Activated T-helper 2 cell treated with anti-CD3 and anti-CD28 coated beads, Interferon-gamma antibody, Interleukin-2, Interleukin-4, amounts not matched to agents 10 μg/mL and 5 μg/mL and 100 μg/mL, durations not matched to agents 14 hours and 24 hours and 36 hours (primary cell): ENCODE measurements at regions not wholly inside any gene's neighbourhood (a gene's known extent, or its start where the extent isn't known, plus 50 kb on each side); places are given as distances from the start of the nearest gene placed in this dataset.

ENCODE experiments used
- DNase-seq: peaks from one replicate; pipeline ENCODE4 v3.0.0; 2021; ENCODE audit warnings: low spot score
- H3K27ac Mint-ChIP-seq: one replicate; pipeline ENCODE4 v1.8.0; 2021; ENCODE audit warnings: mixed read lengths
- H3K27me3 Mint-ChIP-seq: one replicate; pipeline ENCODE4 v1.8.0; 2021; ENCODE audit warnings: low read depth, mixed read lengths
- H3K36me3 Mint-ChIP-seq: one replicate; pipeline ENCODE4 v1.8.0; 2021; ENCODE audit warnings: low read depth, mixed read lengths
- H3K4me1 Mint-ChIP-seq: one replicate; pipeline ENCODE4 v1.8.0; 2021; ENCODE audit warnings: low read depth, mixed read lengths
- H3K4me3 Mint-ChIP-seq: one replicate; pipeline ENCODE4 v1.8.0; 2021; ENCODE audit warnings: low read depth, mild to moderate bottlenecking, moderate library complexity, mixed read lengths
- H3K9me3 Mint-ChIP-seq: one replicate; pipeline ENCODE4 v1.8.0; 2021; ENCODE audit warnings: mixed read lengths
- intact Hi-C: fragments of 100-400 bp; cut with micrococcal nuclease; formaldehyde crosslinking; loops from one replicate; pipeline ENCODE4 v1.15.1; 2023

DNA sequence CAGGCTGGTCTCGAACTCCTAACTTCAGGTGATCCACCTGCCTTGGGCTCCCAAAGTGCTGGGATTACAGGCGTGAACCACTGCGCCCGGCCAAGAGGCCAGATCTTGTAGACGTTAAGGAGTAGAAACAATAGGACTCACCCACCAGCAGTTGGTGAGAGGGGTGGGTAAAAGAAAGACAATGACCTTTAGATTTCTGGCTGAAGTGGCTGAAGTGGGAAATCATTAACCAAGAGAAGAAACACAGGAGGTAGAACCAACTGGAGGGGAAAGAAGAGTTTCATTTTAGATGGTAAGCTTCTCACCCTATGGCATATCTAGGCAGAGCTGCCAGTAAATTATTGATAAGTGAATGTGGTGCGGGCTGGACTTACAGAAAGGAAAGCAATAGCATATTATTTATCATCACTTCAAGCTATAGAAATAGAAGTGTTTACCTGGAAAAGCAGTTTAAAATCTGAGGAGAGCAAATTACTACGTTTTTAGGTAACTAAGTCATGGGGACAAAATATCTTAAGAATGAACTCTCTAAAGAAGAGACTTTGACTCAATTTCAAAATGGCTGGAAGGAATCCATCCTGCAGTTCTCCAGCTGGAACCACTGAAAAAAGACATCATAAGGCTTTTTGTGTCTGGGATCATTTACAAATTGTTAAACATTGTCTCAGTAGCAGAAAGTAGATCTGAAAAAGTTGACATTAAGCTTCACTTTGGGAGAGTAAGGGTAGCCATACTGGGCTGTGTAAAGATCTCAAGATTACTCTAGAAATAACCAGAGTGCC lies 109.6 kb downstream of the ALDH8A1 start:
- DNase-seq, result no peak
- Mint-ChIP-seq H3K4me1 (no peaks in the 10 kb centered on the region), H3K27ac (no peak overlapping the region), H3K27me3 (peaks cover 19% of the 10 kb centered on the region), H3K36me3 (no peaks in the 10 kb centered on the region), H3K9me3 (no peaks in the 10 kb centered on the region), H3K4me3 (no peak overlapping the region)
- intact Hi-C loops, result no loop called here

DNA sequence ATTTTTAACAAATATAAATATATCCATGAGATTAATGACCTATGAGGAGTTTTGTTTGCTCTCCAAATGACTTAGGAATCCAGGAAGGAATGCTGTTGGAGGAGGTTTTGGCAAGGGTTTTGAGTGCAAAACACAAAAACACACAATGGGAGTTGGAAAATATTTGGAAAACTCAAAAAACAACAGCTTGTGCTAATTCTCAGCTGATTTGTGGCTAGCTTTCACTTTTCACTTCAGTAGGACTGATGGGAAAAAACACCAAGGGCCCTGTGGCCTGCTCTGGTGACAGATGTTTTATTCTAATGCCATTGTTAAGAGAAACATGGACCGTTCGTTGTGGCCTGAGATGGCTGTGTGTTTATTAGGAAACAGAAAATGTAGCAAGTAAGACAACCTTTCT lies 113.9 kb downstream of the ALDH8A1 start:
- H3K27ac Mint-ChIP-seq, result no peak overlapping the region
- intact Hi-C loops, result no loop called here
- H3K9me3 Mint-ChIP-seq, result no peaks in the 10 kb centered on the region
- no peak for DNase-seq
- no peak overlapping the region for H3K4me3 Mint-ChIP-seq
- H3K4me1 Mint-ChIP-seq, result no peaks in the 10 kb centered on the region
- peaks cover 14% of the 10 kb centered on the region for H3K27me3 Mint-ChIP-seq
- no peaks in the 10 kb centered on the region for H3K36me3 Mint-ChIP-seq

DNA sequence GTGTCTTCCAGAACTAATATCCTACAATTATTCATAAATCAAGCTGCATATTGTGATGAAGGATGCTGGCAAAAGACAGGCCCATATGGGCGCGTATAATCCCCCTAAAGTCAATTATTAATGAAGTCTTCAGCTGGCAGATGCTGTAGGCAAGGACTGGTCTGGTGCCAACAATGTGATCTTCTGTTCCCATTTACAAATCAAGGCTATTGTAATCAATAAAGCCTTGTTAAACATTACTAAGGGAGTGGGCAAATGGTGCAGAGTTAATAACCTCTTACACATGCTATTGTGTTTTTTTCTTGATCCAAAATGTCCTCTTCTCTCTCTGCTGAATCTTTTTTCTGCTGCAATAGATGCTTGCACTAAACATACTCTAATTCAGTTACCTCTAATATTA lies 119.0 kb downstream of the ALDH8A1 start:
- H3K4me1 Mint-ChIP-seq, result no peaks in the 10 kb centered on the region
- no peaks in the 10 kb centered on the region for H3K27me3 Mint-ChIP-seq
- no peaks in the 10 kb centered on the region for H3K36me3 Mint-ChIP-seq
- no peaks in the 10 kb centered on the region for H3K9me3 Mint-ChIP-seq
- no peak for DNase-seq
- H3K27ac Mint-ChIP-seq, result no peak overlapping the region
- no peak overlapping the region for H3K4me3 Mint-ChIP-seq
- intact Hi-C loops, result no loop called here

DNA sequence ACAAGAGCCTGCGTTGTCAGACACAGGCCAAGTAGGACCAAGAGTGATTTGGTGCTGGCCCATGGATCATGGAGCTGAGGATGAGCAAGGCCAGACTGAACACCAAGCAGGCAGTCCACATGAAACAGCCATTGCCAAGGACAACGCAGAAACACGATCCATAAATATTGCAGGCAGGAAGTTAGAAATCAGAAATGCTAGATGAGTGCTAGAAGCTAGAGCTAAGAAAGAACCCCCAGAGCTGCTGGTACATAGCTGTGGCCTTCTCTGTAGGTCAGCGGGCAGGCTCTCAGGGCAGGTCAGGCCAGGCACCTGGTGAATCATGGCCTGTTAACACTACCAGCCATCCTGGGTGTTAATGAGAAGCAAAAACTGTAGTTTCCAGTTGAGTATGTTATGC lies 119.7 kb downstream of the ALDH8A1 start:
- no peaks in the 10 kb centered on the region for H3K27me3 Mint-ChIP-seq
- intact Hi-C loops, result no loop called here
- H3K4me3 Mint-ChIP-seq, result no peak overlapping the region
- H3K27ac Mint-ChIP-seq, result no peak overlapping the region
- no peaks in the 10 kb centered on the region for H3K9me3 Mint-ChIP-seq
- H3K36me3 Mint-ChIP-seq, result no peaks in the 10 kb centered on the region
- no peak for DNase-seq
- no peaks in the 10 kb centered on the region for H3K4me1 Mint-ChIP-seq

DNA sequence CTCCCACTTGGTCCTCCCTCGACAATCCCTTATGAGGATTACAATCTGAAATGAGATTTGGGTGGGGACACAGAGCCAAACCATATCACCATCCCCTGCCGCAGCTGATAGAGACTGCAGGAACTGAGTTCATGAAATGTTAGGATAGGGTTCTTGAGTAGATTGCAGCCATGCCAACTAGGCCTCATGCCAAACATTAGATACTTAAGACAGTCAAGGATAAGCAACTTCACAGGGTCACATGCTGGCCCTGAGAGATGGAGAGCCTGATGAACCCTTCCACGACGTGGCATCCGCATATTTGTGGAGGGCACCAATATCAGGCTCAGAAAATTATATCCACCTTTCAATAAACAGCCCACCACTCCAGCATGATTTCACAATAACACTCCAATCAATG lies 121.3 kb downstream of the ALDH8A1 start:
- no peaks in the 10 kb centered on the region for H3K36me3 Mint-ChIP-seq
- intact Hi-C loops, result no loop called here
- no peak overlapping the region for H3K4me3 Mint-ChIP-seq
- H3K4me1 Mint-ChIP-seq, result no peaks in the 10 kb centered on the region
- no peak overlapping the region for H3K27ac Mint-ChIP-seq
- H3K27me3 Mint-ChIP-seq, result no peaks in the 10 kb centered on the region
- DNase-seq, result no peak
- H3K9me3 Mint-ChIP-seq, result no peaks in the 10 kb centered on the region

GRCh38 chr6:134826889-134827737 lies 122.8 kb downstream of the ALDH8A1 start:
- H3K27ac Mint-ChIP-seq, result no peak overlapping the region
- no peaks in the 10 kb centered on the region for H3K27me3 Mint-ChIP-seq
- intact Hi-C loops, result no loop called here
- DNase-seq, result no peak
- no peaks in the 10 kb centered on the region for H3K9me3 Mint-ChIP-seq
- no peaks in the 10 kb centered on the region for H3K36me3 Mint-ChIP-seq
- no peak overlapping the region for H3K4me3 Mint-ChIP-seq
- H3K4me1 Mint-ChIP-seq, result no peaks in the 10 kb centered on the region

DNA sequence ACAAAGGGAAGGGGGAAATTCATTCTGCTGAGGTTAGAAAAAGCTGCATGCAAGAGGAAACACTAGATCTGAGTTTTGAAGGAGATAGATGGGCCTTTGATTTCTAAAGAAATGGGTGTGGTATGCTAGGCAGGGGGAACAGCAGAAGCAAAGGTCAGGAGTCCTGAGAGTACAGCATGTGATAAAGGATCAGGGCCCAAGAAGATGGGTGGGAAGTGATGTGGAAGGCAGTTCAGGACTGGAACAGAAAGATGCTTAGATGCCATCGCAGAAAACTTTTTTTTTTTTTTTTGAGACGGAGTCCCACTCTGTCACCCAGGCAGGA lies 126.2 kb downstream of the ALDH8A1 start:
- DNase-seq, result no peak
- Mint-ChIP-seq H3K4me1 (no peaks in the 10 kb centered on the region), H3K27ac (no peak overlapping the region), H3K4me3 (no peak overlapping the region), H3K36me3 (no peaks in the 10 kb centered on the region), H3K27me3 (no peaks in the 10 kb centered on the region), H3K9me3 (no peaks in the 10 kb centered on the region)
- intact Hi-C loops, result loop anchor here (1.0 to 5.0 kb wide), 5 partner anchors 114 to 667 kb away; no protein-coding TSS in a partner anchor

GRCh38 chr6:134822920-134823709 lies 126.8 kb downstream of the ALDH8A1 start:
- Mint-ChIP-seq H3K27me3 (no peaks in the 10 kb centered on the region), H3K9me3 (no peaks in the 10 kb centered on the region), H3K4me1 (no peaks in the 10 kb centered on the region), H3K36me3 (no peaks in the 10 kb centered on the region), H3K27ac (no peak overlapping the region), H3K4me3 (no peak overlapping the region)
- no peak for DNase-seq
- intact Hi-C loops, result loop anchor here (1.0 to 5.0 kb wide), 5 partner anchors 114 to 666 kb away; no protein-coding TSS in a partner anchor

- Mint-ChIP-seq H3K36me3 (no peaks in the 10 kb centered on the region), H3K27me3 (no peaks in the 10 kb centered on the region), H3K4me1 (no peaks in the 10 kb centered on the region), H3K9me3 (no peaks in the 10 kb centered on the region), H3K27ac (no peak overlapping the region), H3K4me3 (no peak overlapping the region)
- no peak for DNase-seq
- intact Hi-C loops, result loop anchor here (2.0 to 5.0 kb wide), 4 partner anchors 115 to 665 kb away; no protein-coding TSS in a partner anchor
Measured at GRCh38 chr6:134821928-134822864, 127.7 kb downstream of the ALDH8A1 start.

GRCh38 chr6:134821397-134821796 lies 128.5 kb downstream of the ALDH8A1 start:
- no peak for DNase-seq
- intact Hi-C loops, result loop anchor here (5.0 kb wide), 1 partner anchor 116 kb away; no protein-coding TSS in a partner anchor
- no peaks in the 10 kb centered on the region for H3K4me1 Mint-ChIP-seq
- H3K4me3 Mint-ChIP-seq, result no peak overlapping the region
- no peaks in the 10 kb centered on the region for H3K9me3 Mint-ChIP-seq
- H3K27ac Mint-ChIP-seq, result no peak overlapping the region
- H3K36me3 Mint-ChIP-seq, result no peaks in the 10 kb centered on the region
- H3K27me3 Mint-ChIP-seq, result no peaks in the 10 kb centered on the region

GRCh38 chr6:134819863-134820800 lies 129.8 kb downstream of the ALDH8A1 start:
- no peaks in the 10 kb centered on the region for H3K36me3 Mint-ChIP-seq
- intact Hi-C loops, result loop anchor here (5.0 kb wide), 1 partner anchor 117 kb away; no protein-coding TSS in a partner anchor
- no peaks in the 10 kb centered on the region for H3K4me1 Mint-ChIP-seq
- no peak for DNase-seq
- H3K27ac Mint-ChIP-seq, result no peak overlapping the region
- no peaks in the 10 kb centered on the region for H3K27me3 Mint-ChIP-seq
- no peaks in the 10 kb centered on the region for H3K9me3 Mint-ChIP-seq
- no peak overlapping the region for H3K4me3 Mint-ChIP-seq
